Esophagus muscularis mucosa (tissue), 4 donors: ENCODE measurements at regions not wholly inside any gene's neighbourhood (a gene's known extent, or its start where the extent isn't known, plus 50 kb on each side); places are given as distances from the start of the nearest gene placed in this dataset.

Experiments used
- DNase-seq: peaks from one replicate; pipeline ENCODE4 v3.0.0-alpha.2; 2017; ENCODE audit errors: extremely low spot score
- H3K27ac ChIP-seq, 4 donors: fragments of 200-600 bp; sonication (generic); replicated peaks in 1 of 4; 1 replicate in 3 of 4; 2 replicates in 1 of 4; pipeline ENCODE4 v1.5.1; 2016 to 2019; ENCODE audit warnings: mild to moderate bottlenecking in 1 of 4
- H3K27me3 ChIP-seq, 4 donors: fragments of 200-600 bp; sonication (generic); one replicate each; pipeline versions ENCODE4 v1.5.1 to v1.6.0; 2016 to 2019
- H3K36me3 ChIP-seq, 4 donors: fragments of 200-600 bp; sonication (generic); one replicate each; pipeline ENCODE4 v1.5.1; 2016 to 2019
- H3K4me1 ChIP-seq, 4 donors: fragments of 200-600 bp; sonication (generic); one replicate each; pipeline ENCODE4 v1.5.1; 2016 to 2019
- H3K4me3 ChIP-seq, 4 donors: fragments of 200-600 bp; sonication (generic); 1 replicate in 2 of 4; 2 replicates in 2 of 4; pipeline ENCODE4 v1.5.1; 2016 to 2019; ENCODE audit warnings: mild to moderate bottlenecking in 4 of 4, moderate library complexity in 1 of 4
- H3K9me3 ChIP-seq, 4 donors: fragments of 200-600 bp; sonication (generic); 1 replicate in 3 of 4; 2 replicates in 1 of 4; pipeline ENCODE4 v1.5.1; 2016 to 2019
- CTCF ChIP-seq, 3 experiments: fragments of 200-600 bp in 2 of 3; fragments of 450-650 bp in 1 of 3; sonication (generic) in 2 of 3; IDR thresholded peaks; one replicate each; pipeline ENCODE4 v1.5.1; 2017 to 2019; ENCODE audit warnings: antibody characterized with exemption in 3 of 3, mild to moderate bottlenecking in 2 of 3, moderate library complexity in 1 of 3
- EP300 ChIP-seq: sonication (generic); formaldehyde crosslinking; IDR thresholded peaks from one replicate; pipeline ENCODE4 v1.6.1; 2017; ENCODE audit warnings: antibody characterized with exemption
- POLR2A ChIP-seq: fragments of 450-650 bp; IDR thresholded peaks from one replicate; pipeline ENCODE4 v1.6.1; 2017; ENCODE audit warnings: antibody characterized with exemption, moderate library complexity, mild to moderate bottlenecking, low read depth
- POLR2AphosphoS5 ChIP-seq, 2 donors: sonication (generic); formaldehyde crosslinking; IDR thresholded peaks; one replicate each; pipeline ENCODE4 v1.6.1; 2017; ENCODE audit warnings: antibody characterized with exemption in 2 of 2
- WGBS: methylation state at CpG from one replicate; pipeline ENCODE4 v1.1.5; 2018; 5-methylcytosine and 5-hydroxymethylcytosine counted together
- intact Hi-C: fragments of 100-400 bp; cut with DNase I; formaldehyde crosslinking; loops from one replicate; pipeline ENCODE4 v1.15.1; 2023

GRCh38 chr16:7160093-7160492 is 172.6 kb upstream of the RBFOX1 start:
- no peaks in the 10 kb centered on the region for H3K9me3 ChIP-seq
- TF ChIP-seq POLR2AphosphoS5 (IDR thresholded peaks at IDR 0.05) (no peak), POLR2A (no peak), CTCF (IDR thresholded peaks at IDR 0.05) (no peak), EP300 (no peak)
- intact Hi-C loops: no loop called here
- no peak for DNase-seq
- no peaks in the 10 kb centered on the region for H3K4me1 ChIP-seq
- no peak overlapping the region for H3K27ac ChIP-seq
- 67% methylated on average over 3 of the region's 3 CpGs for WGBS
- H3K36me3 ChIP-seq: no peaks in the 10 kb centered on the region
- no peaks in the 10 kb centered on the region for H3K27me3 ChIP-seq
- H3K4me3 ChIP-seq: no peak overlapping the region

- no peak overlapping the region for H3K4me3 ChIP-seq
- H3K9me3 ChIP-seq: no peaks in the 10 kb centered on the region
- TF ChIP-seq CTCF (IDR thresholded peaks at IDR 0.05): no peak
- TF ChIP-seq EP300: no peak
- no peak for TF ChIP-seq POLR2AphosphoS5 (IDR thresholded peaks at IDR 0.05)
- no peak for TF ChIP-seq POLR2A
- no peaks in the 10 kb centered on the region for H3K36me3 ChIP-seq
- H3K27ac ChIP-seq: no peak overlapping the region
- 89% methylated on average over 4 of the region's 4 CpGs for WGBS
- intact Hi-C loops: no loop called here
- H3K4me1 ChIP-seq: no peaks in the 10 kb centered on the region
- no peaks in the 10 kb centered on the region for H3K27me3 ChIP-seq
- DNase-seq: no peak
Observed at GRCh38 chr16:7158481-7158880, 174.2 kb upstream of the RBFOX1 start.

- no peak for TF ChIP-seq EP300
- TF ChIP-seq POLR2AphosphoS5 (IDR thresholded peaks at IDR 0.05): no peak
- TF ChIP-seq POLR2A: no peak
- TF ChIP-seq CTCF (IDR thresholded peaks at IDR 0.05): no peak
- intact Hi-C loops: no loop called here
- no peaks in the 10 kb centered on the region for H3K27me3 ChIP-seq
- no peaks in the 10 kb centered on the region for H3K9me3 ChIP-seq
- no peak for DNase-seq
- H3K36me3 ChIP-seq: no peaks in the 10 kb centered on the region
- 68% methylated on average over 7 of the region's 7 CpGs for WGBS
- H3K27ac ChIP-seq: no peak overlapping the region
- H3K4me3 ChIP-seq: no peak overlapping the region
- H3K4me1 ChIP-seq: no peaks in the 10 kb centered on the region
Observed at GRCh38 chr16:7150230-7150629, 182.4 kb upstream of the RBFOX1 start.

GRCh38 chr16:7148606-7149005 is 184.0 kb upstream of the RBFOX1 start:
- Histone ChIP-seq H3K4me3 (no peak overlapping the region), H3K9me3 (no peaks in the 10 kb centered on the region), H3K36me3 (no peaks in the 10 kb centered on the region), H3K27me3 (no peaks in the 10 kb centered on the region), H3K27ac (no peak overlapping the region), H3K4me1 (no peaks in the 10 kb centered on the region)
- intact Hi-C loops: no loop called here
- 60% methylated on average over 6 of the region's 6 CpGs for WGBS
- no peak for TF ChIP-seq POLR2AphosphoS5 (IDR thresholded peaks at IDR 0.05)
- TF ChIP-seq POLR2A: no peak
- TF ChIP-seq CTCF (IDR thresholded peaks at IDR 0.05): no peak
- TF ChIP-seq EP300: no peak
- no peak for DNase-seq

GRCh38 chr16:7140899-7141298 is 191.7 kb upstream of the RBFOX1 start:
- TF ChIP-seq POLR2A: no peak
- no peak for TF ChIP-seq EP300
- TF ChIP-seq CTCF (IDR thresholded peaks at IDR 0.05): no peak
- TF ChIP-seq POLR2AphosphoS5 (IDR thresholded peaks at IDR 0.05): no peak
- H3K4me1 ChIP-seq: no peaks in the 10 kb centered on the region
- no peak overlapping the region for H3K4me3 ChIP-seq

More at GRCh38 chr16:7140899-7141298, 191.7 kb upstream of the RBFOX1 start:
- intact Hi-C loops: no loop called here
- Histone ChIP-seq H3K27me3 (no peaks in the 10 kb centered on the region), H3K9me3 (no peaks in the 10 kb centered on the region), H3K36me3 (no peaks in the 10 kb centered on the region), H3K27ac (no peak overlapping the region)
- no peak for DNase-seq
- WGBS: 69% methylated on average over 5 of the region's 5 CpGs
